ENCODE measurements at regions not wholly inside any gene's neighbourhood (a gene's known extent, or its start where the extent isn't known, plus 50 kb on each side); places are given as distances from the start of the nearest gene placed in this dataset.

DNA sequence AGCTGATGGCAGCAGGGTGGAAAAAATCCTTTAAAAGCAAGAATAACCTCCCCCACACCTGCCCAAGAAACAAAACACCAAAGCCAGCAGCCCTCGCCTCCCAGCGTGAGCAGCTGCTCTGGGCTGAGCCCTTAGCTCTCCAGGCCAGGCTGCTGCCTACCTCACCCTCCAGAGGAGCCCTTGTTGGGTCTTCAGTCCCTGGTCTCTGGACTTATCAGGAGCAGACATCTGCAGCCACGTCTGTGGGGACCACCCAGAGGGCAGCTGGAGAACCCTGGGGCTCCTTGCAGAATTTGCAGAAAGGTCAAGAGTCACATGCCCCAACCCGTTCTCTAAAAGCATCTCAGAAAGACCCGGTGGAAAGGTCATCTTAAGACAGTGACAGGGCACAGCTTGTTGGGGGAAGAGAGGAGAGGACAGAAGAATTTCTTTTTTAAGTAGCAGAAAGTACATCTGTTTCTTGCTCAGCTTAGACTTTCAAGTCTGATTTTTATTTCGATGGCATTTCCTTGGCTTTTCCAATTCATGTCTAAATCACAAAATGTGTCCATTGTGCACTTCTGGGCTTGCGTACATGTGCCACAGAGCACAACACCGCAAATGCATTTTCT, 425.7 kb upstream of the NFE2L3 start:
- TF ChIP-seq, protein P1, sequence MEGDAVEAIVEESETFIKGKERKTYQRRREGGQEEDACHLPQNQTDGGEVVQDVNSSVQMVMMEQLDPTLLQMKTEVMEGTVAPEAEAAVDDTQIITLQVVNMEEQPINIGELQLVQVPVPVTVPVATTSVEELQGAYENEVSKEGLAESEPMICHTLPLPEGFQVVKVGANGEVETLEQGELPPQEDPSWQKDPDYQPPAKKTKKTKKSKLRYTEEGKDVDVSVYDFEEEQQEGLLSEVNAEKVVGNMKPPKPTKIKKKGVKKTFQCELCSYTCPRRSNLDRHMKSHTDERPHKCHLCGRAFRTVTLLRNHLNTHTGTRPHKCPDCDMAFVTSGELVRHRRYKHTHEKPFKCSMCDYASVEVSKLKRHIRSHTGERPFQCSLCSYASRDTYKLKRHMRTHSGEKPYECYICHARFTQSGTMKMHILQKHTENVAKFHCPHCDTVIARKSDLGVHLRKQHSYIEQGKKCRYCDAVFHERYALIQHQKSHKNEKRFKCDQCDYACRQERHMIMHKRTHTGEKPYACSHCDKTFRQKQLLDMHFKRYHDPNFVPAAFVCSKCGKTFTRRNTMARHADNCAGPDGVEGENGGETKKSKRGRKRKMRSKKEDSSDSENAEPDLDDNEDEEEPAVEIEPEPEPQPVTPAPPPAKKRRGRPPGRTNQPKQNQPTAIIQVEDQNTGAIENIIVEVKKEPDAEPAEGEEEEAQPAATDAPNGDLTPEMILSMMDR (conservative IDR thresholded peaks at IDR 0.05), result no peak
- no peak for TF ChIP-seq EZH2 (IDR thresholded peaks at IDR 0.05; ENCODE audit: low read depth)
